Right lung (tissue), 2 donors: ENCODE measurements at regions not wholly inside any gene's neighbourhood (a gene's known extent, or its start where the extent isn't known, plus 50 kb on each side); places are given as distances from the start of the nearest gene placed in this dataset.

ENCODE experiments used
- DNase-seq, 2 donors: peaks; one replicate each; pipeline ENCODE4 v3.0.0-alpha.2; 2013

GRCh38 chr20:19928328-19929011, 88.7 kb upstream of the NAA20 start:
- DNase-seq, result no peak

GRCh38 chr20:19929012-19929360, 88.2 kb upstream of the NAA20 start:
- DNase-seq, result no peak

- DNase-seq, result peak; percentile 58 to 59
Measured at GRCh38 chr20:19929481-19930145, 87.5 kb upstream of the NAA20 start.

DNA sequence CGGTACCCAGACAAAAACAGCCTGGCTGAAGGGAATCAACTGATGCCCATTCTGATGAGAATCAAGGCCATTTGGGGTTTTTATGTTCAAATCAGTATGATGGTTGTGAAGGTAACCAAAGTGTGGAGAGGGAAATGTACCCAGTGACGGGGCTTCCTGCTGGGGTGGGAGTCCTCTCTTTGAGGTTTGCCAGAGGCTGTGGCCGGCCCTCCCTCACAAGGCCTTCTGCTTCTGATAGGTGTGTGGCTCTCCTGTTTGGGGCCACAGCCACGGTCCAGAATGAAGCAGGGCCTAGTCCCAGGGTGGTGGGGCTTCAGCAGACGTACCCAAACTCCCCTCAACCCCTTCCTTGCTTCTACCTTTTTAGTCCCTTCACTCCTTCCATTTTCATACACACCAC, 86.7 kb upstream of the NAA20 start:
- DNase-seq, result no peak

- DNase-seq, result peak; percentile 65 to 76
Measured at GRCh38 chr20:19932170-19932667, 84.9 kb upstream of the NAA20 start.

GRCh38 chr20:19934792-19935491, 82.2 kb upstream of the NAA20 start:
- peak in 1 of 2 donors; percentile 45 for DNase-seq

DNA sequence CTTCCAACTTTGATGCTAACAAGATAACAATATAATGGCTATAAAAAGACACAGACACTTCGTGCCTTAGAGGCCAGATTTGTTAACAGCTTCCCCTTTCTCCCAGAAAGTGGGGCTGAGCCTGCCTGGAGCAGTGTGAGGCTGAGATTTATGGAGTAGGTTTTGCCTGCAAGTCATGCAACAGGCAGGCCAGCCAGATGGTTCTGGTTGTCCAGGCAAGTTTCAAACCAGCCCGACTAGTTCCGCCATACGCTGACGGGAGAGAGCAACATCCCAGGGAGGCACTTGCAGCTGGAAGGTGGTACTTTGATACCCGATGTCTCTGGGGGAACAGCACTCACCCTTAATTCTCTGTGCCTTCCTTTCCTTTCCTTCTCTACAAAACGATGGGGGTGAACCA, 81.3 kb upstream of the NAA20 start:
- DNase-seq, result peak in 1 of 2 donors; percentile 40

DNA sequence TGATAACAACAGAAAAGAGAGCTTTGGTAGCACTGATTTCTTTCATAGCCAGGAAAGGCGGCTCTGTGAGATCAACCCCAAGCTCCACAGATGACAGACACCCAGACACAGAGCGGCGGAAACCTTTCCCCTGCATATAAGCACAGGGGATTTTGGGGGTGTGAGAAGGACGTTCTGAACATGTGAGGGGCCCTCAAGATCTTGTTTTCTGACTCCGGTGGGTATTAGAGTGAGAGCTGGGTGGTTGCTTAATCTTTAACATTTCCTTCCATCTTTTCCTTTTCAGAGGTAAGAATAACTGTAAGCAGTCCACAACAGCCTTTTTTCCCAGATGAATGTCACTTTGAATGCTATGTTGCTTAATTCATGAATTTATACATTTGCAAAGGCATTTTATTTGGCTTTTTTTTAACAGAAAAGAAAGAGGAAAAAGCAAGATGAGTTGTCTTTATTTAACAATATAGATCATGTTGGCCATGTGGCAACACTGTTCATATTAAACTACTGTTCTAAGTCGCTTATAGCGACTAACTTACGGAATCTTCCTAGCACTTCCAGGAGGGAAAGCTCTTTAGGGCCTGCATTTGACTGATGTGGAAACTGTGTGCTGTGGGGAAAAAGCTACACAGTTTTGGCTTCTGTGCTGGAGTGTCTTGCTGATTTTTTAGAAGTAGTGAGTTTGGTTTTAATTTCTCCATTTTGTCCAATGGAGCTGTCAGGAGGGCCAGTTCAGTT, 80.5 kb upstream of the NAA20 start:
- DNase-seq, result no peak

DNA sequence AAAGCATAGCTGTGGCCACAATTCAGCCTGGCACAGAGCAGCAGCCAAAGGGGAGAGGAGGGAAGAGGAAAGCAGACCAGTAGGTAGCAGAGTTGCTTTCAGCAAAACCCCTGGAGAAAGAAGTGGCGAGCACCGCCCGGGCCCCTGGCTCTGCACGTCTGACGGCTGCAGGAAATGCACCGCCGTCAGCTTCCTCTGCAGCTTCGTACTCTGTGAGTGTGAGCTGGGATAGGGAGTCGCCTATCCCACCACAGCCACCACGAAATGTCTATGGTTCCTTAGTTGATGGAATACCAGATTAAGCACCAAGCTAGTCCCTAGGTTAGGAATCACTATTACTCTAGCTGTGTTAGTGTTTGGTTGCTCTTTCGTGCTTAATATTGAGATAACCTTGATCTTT, 79.9 kb upstream of the NAA20 start:
- no peak for DNase-seq

GRCh38 chr20:19937651-19938420, 79.3 kb upstream of the NAA20 start:
- DNase-seq, result no peak

- DNase-seq, result no peak
Measured at GRCh38 chr20:19938421-19939090, 78.6 kb upstream of the NAA20 start.

GRCh38 chr20:19940988-19941460, 76.1 kb upstream of the NAA20 start:
- DNase-seq, result no peak

DNA sequence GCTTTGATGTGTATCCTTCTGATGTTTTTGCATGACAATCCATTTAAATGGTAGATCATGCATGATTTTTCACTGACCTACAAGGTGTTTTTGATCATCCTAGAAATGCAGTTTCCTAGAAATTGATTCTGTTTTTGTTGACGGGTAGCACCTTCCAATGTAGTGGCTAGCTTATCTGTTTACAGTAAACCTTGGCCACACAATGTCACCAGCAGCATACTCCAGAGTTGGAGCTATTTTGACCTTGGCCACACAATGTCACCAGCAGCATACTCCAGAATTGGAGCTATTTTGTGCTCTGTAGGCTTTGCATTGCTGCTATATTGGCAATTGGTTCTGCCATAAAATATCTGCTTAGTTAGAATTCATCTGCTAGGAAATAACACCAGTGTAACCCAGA, 74.6 kb upstream of the NAA20 start:
- DNase-seq, result no peak

GRCh38 chr20:19943061-19943521, 74.1 kb upstream of the NAA20 start:
- DNase-seq, result no peak

GRCh38 chr20:19944772-19945459, 72.2 kb upstream of the NAA20 start:
- DNase-seq, result no peak

DNA sequence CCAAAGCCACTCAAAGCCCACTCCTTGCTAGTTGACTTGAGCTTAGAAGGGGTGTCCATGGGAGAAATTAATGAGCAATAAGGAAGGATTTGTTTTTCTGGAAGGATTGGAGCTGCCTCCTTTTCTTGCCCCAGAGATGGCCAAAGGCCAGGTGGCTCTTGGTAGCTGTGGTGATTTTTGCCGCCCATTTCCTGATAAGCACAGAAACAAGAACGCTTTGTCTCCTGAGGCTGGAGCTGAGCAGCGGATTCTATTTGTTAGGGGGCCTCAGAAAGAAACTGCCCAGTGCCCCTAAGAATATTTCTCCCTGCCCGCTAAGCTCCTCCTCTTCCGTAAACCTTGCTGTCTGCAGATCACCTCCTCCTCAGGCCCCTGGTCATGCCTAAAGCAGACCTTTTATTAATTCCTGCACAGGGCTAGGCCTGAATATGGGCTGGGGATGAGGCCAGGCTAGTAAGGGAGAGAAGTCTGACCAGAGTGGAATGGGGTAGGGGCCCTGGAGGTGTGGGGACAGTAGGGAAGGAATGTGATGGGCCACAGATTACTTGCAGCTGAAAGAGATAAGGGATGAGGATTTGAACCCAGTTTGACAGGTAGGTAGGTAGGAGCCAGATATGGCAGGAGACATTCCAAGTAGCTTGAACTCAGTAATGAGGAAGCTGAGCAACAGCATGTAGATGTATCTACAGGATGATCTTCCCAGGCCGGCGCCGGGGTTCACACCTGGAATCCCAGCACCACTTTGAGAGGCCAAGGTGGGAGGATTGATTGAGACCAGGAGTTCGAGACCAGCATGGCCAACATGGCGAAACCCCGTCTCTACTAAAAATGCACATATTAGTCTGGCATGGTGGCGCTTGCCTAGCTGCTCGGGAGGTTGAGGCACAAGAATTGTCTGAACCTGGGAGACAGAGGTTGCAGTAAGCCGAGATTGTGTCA, 71.2 kb upstream of the NAA20 start:
- DNase-seq, result no peak

- no peak for DNase-seq
Measured at GRCh38 chr20:19947611-19948264, 69.4 kb upstream of the NAA20 start.

GRCh38 chr20:19949195-19949867, 67.8 kb upstream of the NAA20 start:
- no peak for DNase-seq
